ENCODE measurements at regions not wholly inside any gene's neighbourhood (a gene's known extent, or its start where the extent isn't known, plus 50 kb on each side); places are given as distances from the start of the nearest gene placed in this dataset.
"Not testable (repeated sequence)": the region's sequence is repeated elsewhere in the genome, so short reads cannot be mapped to it uniquely, and the experiment has no call there.

GRCh38 chr7:152931633-152932032 is 172.1 kb downstream of the ACTR3B start:
- no peak overlapping the region for H3K4me3 Mint-ChIP-seq
- no peak for DNase-seq (ENCODE audit: low spot score in 2 of 2, unreplicated experiment in 2 of 2)
- no peaks in the 10 kb centered on the region for H3K36me3 Mint-ChIP-seq
- H3K27ac Mint-ChIP-seq, result no peak overlapping the region
- TF ChIP-seq CTCF (IDR thresholded peaks at IDR 0.05; ENCODE audit: unreplicated experiment), result no peak
- peaks cover 3% of the 10 kb centered on the region for H3K9me3 Mint-ChIP-seq
- H3K4me1 Mint-ChIP-seq, result no peaks in the 10 kb centered on the region
- H3K27me3 Mint-ChIP-seq (ENCODE audit: low read depth), result peaks cover 27% of the 10 kb centered on the region

GRCh38 chr7:152937282-152937681 is 177.7 kb downstream of the ACTR3B start:
- peaks cover 3% of the 10 kb centered on the region for H3K9me3 Mint-ChIP-seq
- no peak for TF ChIP-seq CTCF (IDR thresholded peaks at IDR 0.05; ENCODE audit: unreplicated experiment)
- H3K27me3 Mint-ChIP-seq (ENCODE audit: low read depth), result peaks cover 7% of the 10 kb centered on the region
- no peaks in the 10 kb centered on the region for H3K4me1 Mint-ChIP-seq
- H3K4me3 Mint-ChIP-seq, result no peak overlapping the region
- no peak for DNase-seq (ENCODE audit: low spot score in 2 of 2, unreplicated experiment in 2 of 2)
- no peak overlapping the region for H3K27ac Mint-ChIP-seq
- H3K36me3 Mint-ChIP-seq, result no peaks in the 10 kb centered on the region

- H3K4me1 Mint-ChIP-seq; H3K27ac Mint-ChIP-seq; H3K27me3 Mint-ChIP-seq (ENCODE audit: low read depth); DNase-seq (ENCODE audit: low spot score in 2 of 2, unreplicated experiment in 2 of 2); H3K4me3 Mint-ChIP-seq; H3K36me3 Mint-ChIP-seq: not testable (repeated sequence)
- peaks cover 29% of the 10 kb centered on the region for H3K9me3 Mint-ChIP-seq
Measured at GRCh38 chr7:152946616-152947015, 187.1 kb downstream of the ACTR3B start.

GRCh38 chr7:152947686-152948085 is 188.1 kb downstream of the ACTR3B start:
- Mint-ChIP-seq H3K36me3 (no peaks in the 10 kb centered on the region), H3K4me1 (no peaks in the 10 kb centered on the region), H3K27me3 (ENCODE audit: low read depth) (peaks cover 2% of the 10 kb centered on the region), H3K4me3 (no peak overlapping the region), H3K27ac (no peak overlapping the region), H3K9me3 (peaks cover 25% of the 10 kb centered on the region)
- DNase-seq (ENCODE audit: low spot score in 2 of 2, unreplicated experiment in 2 of 2), result no peak
- TF ChIP-seq CTCF (IDR thresholded peaks at IDR 0.05; ENCODE audit: unreplicated experiment), result no peak

- DNase-seq (ENCODE audit: low spot score in 2 of 2, unreplicated experiment in 2 of 2), result no peak
- H3K36me3 Mint-ChIP-seq, result no peaks in the 10 kb centered on the region
Measured at GRCh38 chr7:152949253-152949652, 189.7 kb downstream of the ACTR3B start.

GRCh38 chr7:152949790-152950189 is 190.2 kb downstream of the ACTR3B start:
- H3K27ac Mint-ChIP-seq, result no peak overlapping the region
- H3K36me3 Mint-ChIP-seq, result no peaks in the 10 kb centered on the region
- no peaks in the 10 kb centered on the region for H3K4me1 Mint-ChIP-seq
- no peaks in the 10 kb centered on the region for H3K27me3 Mint-ChIP-seq (ENCODE audit: low read depth)
- no peak overlapping the region for H3K4me3 Mint-ChIP-seq
- no peak for DNase-seq (ENCODE audit: low spot score in 2 of 2, unreplicated experiment in 2 of 2)
- peaks cover 20% of the 10 kb centered on the region for H3K9me3 Mint-ChIP-seq
- no peak for TF ChIP-seq CTCF (IDR thresholded peaks at IDR 0.05; ENCODE audit: unreplicated experiment)

More at GRCh38 chr7:152949253-152949652, 189.7 kb downstream of the ACTR3B start:
- peaks cover 21% of the 10 kb centered on the region for H3K9me3 Mint-ChIP-seq
- no peaks in the 10 kb centered on the region for H3K4me1 Mint-ChIP-seq
- H3K4me3 Mint-ChIP-seq, result no peak overlapping the region
- no peaks in the 10 kb centered on the region for H3K27me3 Mint-ChIP-seq (ENCODE audit: low read depth)
- H3K27ac Mint-ChIP-seq, result no peak overlapping the region
- no peak for TF ChIP-seq CTCF (IDR thresholded peaks at IDR 0.05; ENCODE audit: unreplicated experiment)

All from mesothelial cell of epicardium (in vitro differentiated cells).